ENCODE measurements at regions not wholly inside any gene's neighbourhood (a gene's known extent, or its start where the extent isn't known, plus 50 kb on each side); places are given as distances from the start of the nearest gene placed in this dataset.

- H3K4me1 Mint-ChIP-seq, result peaks cover 25% of the 10 kb centered on the region
- no peak overlapping the region for H3K27ac Mint-ChIP-seq
- POLR2A ChIA-PET, result no interaction called here
Measured at GRCh38 chr2:37873229-37873628, 51.9 kb upstream of the RMDN2 start.

GRCh38 chr2:37873749-37874330 is 51.2 kb upstream of the RMDN2 start:
- no peak overlapping the region for H3K4me3 Mint-ChIP-seq
- DNase-seq, result no peak
- no peaks in the 10 kb centered on the region for H3K27me3 Mint-ChIP-seq
- peaks cover 25% of the 10 kb centered on the region for H3K4me1 Mint-ChIP-seq
- CTCF ChIA-PET, result interaction anchor here (1.1 to 1.5 kb wide), 2 partner anchors 477 to 478 kb away, joined by 5 to 6 read pairs; no protein-coding TSS in a partner anchor
- H3K36me3 Mint-ChIP-seq (ENCODE audit: low read depth), result no peaks in the 10 kb centered on the region
- POLR2A ChIA-PET, result no interaction called here
- H3K27ac Mint-ChIP-seq, result no peak overlapping the region
- H3K9me3 Mint-ChIP-seq, result no peaks in the 10 kb centered on the region

More at GRCh38 chr2:37873229-37873628, 51.9 kb upstream of the RMDN2 start:
- Mint-ChIP-seq H3K4me3 (no peak overlapping the region), H3K27me3 (no peaks in the 10 kb centered on the region), H3K9me3 (no peaks in the 10 kb centered on the region), H3K36me3 (ENCODE audit: low read depth) (no peaks in the 10 kb centered on the region)
- DNase-seq, result no peak
- CTCF ChIA-PET, result interaction anchor here (0.8 to 1.6 kb wide), 3 partner anchors 11 to 477 kb away, joined by 3 to 6 read pairs (median 4); no protein-coding TSS in a partner anchor

GRCh38 chr2:37874470-37874869 is 50.6 kb upstream of the RMDN2 start:
- ChIA-PET POLR2A (no interaction called here), CTCF (interaction anchor here (0.6 to 1.1 kb wide), 2 partner anchors 421 to 479 kb away, joined by 3 to 5 read pairs; no protein-coding TSS in a partner anchor)
- H3K4me3 Mint-ChIP-seq, result no peak overlapping the region
- H3K36me3 Mint-ChIP-seq (ENCODE audit: low read depth), result no peaks in the 10 kb centered on the region
- peaks cover 25% of the 10 kb centered on the region for H3K4me1 Mint-ChIP-seq
- no peak for DNase-seq
- peaks cover 2% of the 10 kb centered on the region for H3K27me3 Mint-ChIP-seq
- no peak overlapping the region for H3K27ac Mint-ChIP-seq
- H3K9me3 Mint-ChIP-seq, result no peaks in the 10 kb centered on the region

Data from activated CD4-positive, alpha-beta T cell treated with anti-CD3 and anti-CD28 coated beads, Interleukin-2, amount 10 ng/mL, durations not matched to agents 7 days and 5 days (primary cell).